ENCODE measurements at regions not wholly inside any gene's neighbourhood (a gene's known extent, or its start where the extent isn't known, plus 50 kb on each side); places are given as distances from the start of the nearest gene placed in this dataset.
"Not testable (repeated sequence)": the region's sequence is repeated elsewhere in the genome, so short reads cannot be mapped to it uniquely, and the experiment has no call there.

DNA sequence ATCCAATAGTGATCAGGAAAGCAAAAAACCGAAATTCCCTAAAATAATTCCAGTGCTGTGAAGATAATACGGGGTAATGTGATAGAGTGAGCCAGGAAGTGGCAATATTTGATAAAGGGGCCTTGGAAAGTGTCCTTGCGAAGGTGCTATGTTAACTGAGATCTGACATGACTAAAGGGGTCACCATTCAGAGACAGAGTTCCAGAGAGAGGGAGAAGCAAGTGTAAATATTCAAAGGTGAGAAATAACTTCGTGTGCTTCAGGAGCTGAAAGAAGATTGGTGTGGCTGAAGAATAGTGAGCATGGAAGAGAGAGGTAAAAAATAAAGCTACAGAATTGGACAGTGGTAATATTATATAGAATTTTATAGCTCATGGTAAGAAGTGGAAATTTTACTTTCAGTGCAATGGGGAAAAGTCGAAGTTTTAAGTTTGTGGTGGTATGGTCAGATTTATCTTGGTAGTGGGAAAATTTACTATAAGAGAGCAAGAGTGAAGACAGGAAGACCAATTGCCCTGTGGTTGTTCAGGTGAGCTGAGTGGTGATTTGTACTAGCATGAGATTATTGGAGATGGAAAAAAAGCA lies 164.5 kb downstream of the JRKL start:
- no peaks in the 10 kb centered on the region for H3F3A ChIP-seq (ENCODE audit: control insufficient read depth, insufficient read depth)
- no peak overlapping the region for H3K27ac ChIP-seq (ENCODE audit: low read depth, low read length)
- H3K9me2 ChIP-seq (replicated peaks; ENCODE audit: control insufficient read depth, low read length) = no peaks in the 10 kb centered on the region
- no peaks in the 10 kb centered on the region for H3K79me2 ChIP-seq (ENCODE audit: control insufficient read depth, low read length)
- H4K20me1 ChIP-seq (ENCODE audit: control insufficient read depth, insufficient read depth, low read depth, low read length) = no peaks in the 10 kb centered on the region
- H3K4me2 ChIP-seq (ENCODE audit: low read length) = no peak overlapping the region
- no peak for TF ChIP-seq EZH2phosphoT487 (IDR thresholded peaks at IDR 0.05; ENCODE audit: borderline replicate concordance, low read length)
- TF ChIP-seq, protein P1, sequence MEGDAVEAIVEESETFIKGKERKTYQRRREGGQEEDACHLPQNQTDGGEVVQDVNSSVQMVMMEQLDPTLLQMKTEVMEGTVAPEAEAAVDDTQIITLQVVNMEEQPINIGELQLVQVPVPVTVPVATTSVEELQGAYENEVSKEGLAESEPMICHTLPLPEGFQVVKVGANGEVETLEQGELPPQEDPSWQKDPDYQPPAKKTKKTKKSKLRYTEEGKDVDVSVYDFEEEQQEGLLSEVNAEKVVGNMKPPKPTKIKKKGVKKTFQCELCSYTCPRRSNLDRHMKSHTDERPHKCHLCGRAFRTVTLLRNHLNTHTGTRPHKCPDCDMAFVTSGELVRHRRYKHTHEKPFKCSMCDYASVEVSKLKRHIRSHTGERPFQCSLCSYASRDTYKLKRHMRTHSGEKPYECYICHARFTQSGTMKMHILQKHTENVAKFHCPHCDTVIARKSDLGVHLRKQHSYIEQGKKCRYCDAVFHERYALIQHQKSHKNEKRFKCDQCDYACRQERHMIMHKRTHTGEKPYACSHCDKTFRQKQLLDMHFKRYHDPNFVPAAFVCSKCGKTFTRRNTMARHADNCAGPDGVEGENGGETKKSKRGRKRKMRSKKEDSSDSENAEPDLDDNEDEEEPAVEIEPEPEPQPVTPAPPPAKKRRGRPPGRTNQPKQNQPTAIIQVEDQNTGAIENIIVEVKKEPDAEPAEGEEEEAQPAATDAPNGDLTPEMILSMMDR (IDR thresholded peaks at IDR 0.05; ENCODE audit: low read depth, low read length, poor library complexity, severe bottlenecking) = no peak
- H3K9me3 ChIP-seq (ENCODE audit: control insufficient read depth, insufficient read depth, low read length) = no peaks in the 10 kb centered on the region
- no peaks in the 10 kb centered on the region; the same call in 1 of the 2 replicates for H3K27me3 ChIP-seq (ENCODE audit: control insufficient read depth, low read length)
- no peaks in the 10 kb centered on the region for H3K4me1 ChIP-seq (ENCODE audit: control insufficient read depth, low read length)
- no peaks in the 10 kb centered on the region for H3K36me3 ChIP-seq (ENCODE audit: control insufficient read depth, low read length)
- H3K4me3 ChIP-seq (ENCODE audit: low read length) = no peak overlapping the region

GRCh38 chr11:96555826-96556225 lies 166.0 kb downstream of the JRKL start:
- not testable (repeated sequence) for H4K20me1 ChIP-seq (ENCODE audit: control insufficient read depth, insufficient read depth, low read depth, low read length); H3K4me3 ChIP-seq (ENCODE audit: low read length); H3F3A ChIP-seq (ENCODE audit: control insufficient read depth, insufficient read depth); H3K27me3 ChIP-seq (ENCODE audit: control insufficient read depth, low read length); H3K36me3 ChIP-seq (ENCODE audit: control insufficient read depth, low read length); H3K9me2 ChIP-seq (replicated peaks; ENCODE audit: control insufficient read depth, low read length); H3K79me2 ChIP-seq (ENCODE audit: control insufficient read depth, low read length); H3K9me3 ChIP-seq (ENCODE audit: control insufficient read depth, insufficient read depth, low read length); H3K4me1 ChIP-seq (ENCODE audit: control insufficient read depth, low read length); H3K4me2 ChIP-seq (ENCODE audit: low read length); H3K27ac ChIP-seq (ENCODE audit: low read depth, low read length)

GRCh38 chr11:96560727-96561126 lies 170.9 kb downstream of the JRKL start:
- H3K27me3 ChIP-seq (ENCODE audit: control insufficient read depth, low read length); H3K4me2 ChIP-seq (ENCODE audit: low read length); H3K36me3 ChIP-seq (ENCODE audit: control insufficient read depth, low read length); H3K27ac ChIP-seq (ENCODE audit: low read depth, low read length); H3K9me3 ChIP-seq (ENCODE audit: control insufficient read depth, insufficient read depth, low read length); H4K20me1 ChIP-seq (ENCODE audit: control insufficient read depth, insufficient read depth, low read depth, low read length); H3K4me3 ChIP-seq (ENCODE audit: low read length); H3F3A ChIP-seq (ENCODE audit: control insufficient read depth, insufficient read depth); H3K4me1 ChIP-seq (ENCODE audit: control insufficient read depth, low read length); H3K79me2 ChIP-seq (ENCODE audit: control insufficient read depth, low read length); H3K9me2 ChIP-seq (replicated peaks; ENCODE audit: control insufficient read depth, low read length): not testable (repeated sequence)

DNA sequence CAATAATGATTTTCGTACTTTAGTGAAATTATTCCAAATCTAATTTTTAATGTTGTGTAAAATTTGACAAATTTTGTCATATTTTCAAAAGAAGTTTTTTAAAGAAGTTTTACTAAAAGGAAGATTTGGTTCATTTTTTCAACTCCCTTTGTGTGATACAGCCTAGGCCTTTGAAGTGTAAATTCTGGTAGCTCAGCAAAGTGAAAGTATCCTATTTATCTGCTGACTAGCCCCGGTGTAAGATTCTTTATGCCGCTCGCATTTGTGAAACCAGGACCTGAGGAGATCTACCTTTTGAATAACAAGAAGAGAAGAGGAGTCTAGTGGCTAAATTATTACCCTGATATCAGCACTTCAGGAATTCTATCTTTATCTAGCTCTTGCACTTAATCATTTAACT lies 177.4 kb downstream of the JRKL start:
- Histone ChIP-seq H3F3A (ENCODE audit: control insufficient read depth, insufficient read depth) (no peaks in the 10 kb centered on the region), H3K36me3 (ENCODE audit: control insufficient read depth, low read length) (no peaks in the 10 kb centered on the region), H3K4me3 (ENCODE audit: low read length) (no peak overlapping the region), H4K20me1 (ENCODE audit: control insufficient read depth, insufficient read depth, low read depth, low read length) (no peaks in the 10 kb centered on the region), H3K27me3 (ENCODE audit: control insufficient read depth, low read length) (no peaks in the 10 kb centered on the region), H3K79me2 (ENCODE audit: control insufficient read depth, low read length) (no peaks in the 10 kb centered on the region), H3K9me3 (ENCODE audit: control insufficient read depth, insufficient read depth, low read length) (no peaks in the 10 kb centered on the region), H3K27ac (ENCODE audit: low read depth, low read length) (no peak overlapping the region), H3K4me1 (ENCODE audit: control insufficient read depth, low read length) (no peaks in the 10 kb centered on the region), H3K4me2 (ENCODE audit: low read length) (no peak overlapping the region), H3K9me2 (replicated peaks; ENCODE audit: control insufficient read depth, low read length) (no peaks in the 10 kb centered on the region)
- no peak for TF ChIP-seq EZH2phosphoT487 (IDR thresholded peaks at IDR 0.05; ENCODE audit: borderline replicate concordance, low read length)
- TF ChIP-seq, protein P1 (IDR thresholded peaks at IDR 0.05; ENCODE audit: low read depth, low read length, poor library complexity, severe bottlenecking) = no peak
